ENCODE measurements at regions not wholly inside any gene's neighbourhood (a gene's known extent, or its start where the extent isn't known, plus 50 kb on each side); places are given as distances from the start of the nearest gene placed in this dataset.

DNA sequence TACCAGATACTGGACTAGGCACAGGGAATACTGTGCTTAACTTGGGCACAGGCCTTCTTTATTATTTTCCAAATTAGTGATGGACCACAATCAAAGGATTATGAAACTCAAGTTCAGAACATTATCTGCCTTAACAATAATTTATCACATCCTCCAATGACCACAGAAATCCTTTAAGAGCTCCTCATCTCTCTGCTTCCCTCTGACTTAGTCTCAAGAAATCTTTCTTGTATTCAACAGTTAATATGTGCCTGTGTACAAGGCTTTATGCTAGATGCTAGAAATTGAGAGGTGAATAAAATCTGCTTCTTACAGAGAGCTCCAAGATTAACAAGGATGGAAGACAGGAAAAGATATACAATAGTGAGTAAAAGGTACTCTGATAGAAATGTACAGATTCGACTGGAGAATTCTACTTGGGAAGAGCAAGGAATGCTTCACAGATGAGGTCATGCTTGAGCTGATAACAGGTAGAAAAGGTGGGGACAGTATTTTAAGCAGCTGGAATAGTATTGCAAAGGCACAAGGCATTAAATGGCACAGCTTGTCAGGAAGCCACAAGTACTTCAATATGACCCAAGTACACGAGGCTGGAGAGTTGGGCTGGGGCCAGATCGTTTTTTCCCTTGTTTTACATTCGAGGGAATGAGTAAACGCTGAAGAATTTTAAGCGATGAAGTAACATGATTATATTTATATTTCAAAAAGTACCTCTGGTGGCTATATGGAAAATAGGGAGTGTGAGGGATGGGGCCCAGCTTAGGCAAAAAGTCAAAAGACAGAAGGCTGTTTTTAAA, 55.1 kb upstream of the ARID2 start:
- DNase-seq = no peak

DNA sequence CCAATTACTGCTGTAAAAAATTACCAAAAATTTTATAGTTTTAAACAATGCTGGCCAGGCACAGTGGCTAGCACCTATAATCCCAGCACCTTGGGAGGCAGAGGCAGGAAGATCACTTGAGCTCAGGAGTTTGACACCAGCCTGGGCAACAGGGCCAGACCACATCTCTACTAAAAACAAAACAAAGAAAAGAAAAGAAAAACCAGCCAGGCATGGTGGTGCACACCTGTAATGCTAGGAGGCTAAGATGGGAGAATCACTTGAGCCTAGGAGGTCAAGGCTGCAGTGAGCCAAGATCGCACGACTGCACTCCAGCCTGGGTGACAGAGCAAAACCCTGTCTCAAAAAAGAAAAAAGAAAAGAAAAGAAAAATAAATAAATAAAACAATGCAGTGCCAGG, 54.0 kb upstream of the ARID2 start:
- DNase-seq = no peak
